Hepatocyte (in vitro differentiated cells): ENCODE measurements at regions not wholly inside any gene's neighbourhood (a gene's known extent, or its start where the extent isn't known, plus 50 kb on each side); places are given as distances from the start of the nearest gene placed in this dataset.
A peak's percentile ranks its signal among the peaks of the same experiment; 100 is the strongest.

ENCODE experiments used
- DNase-seq: peaks from one replicate; pipeline ENCODE4 v3.0.0-alpha.2; 2016; ENCODE audit warnings: low spot score
- H2AFZ ChIP-seq: fragments of 200-600 bp; sonication (generic); 2 replicates; pipeline ENCODE4 v1.6.0; 2016; ENCODE audit warnings: antibody characterized with exemption, mild to moderate bottlenecking
- H3K27ac ChIP-seq: fragments of 200-600 bp; sonication (generic); 2 replicates; pipeline ENCODE4 v1.5.1; 2016; ENCODE audit warnings: mild to moderate bottlenecking
- H3K27me3 ChIP-seq: fragments of 200-600 bp; sonication (generic); 2 replicates; pipeline ENCODE4 v1.6.1; 2016
- H3K36me3 ChIP-seq: fragments of 200-600 bp; sonication (generic); replicated peaks from 2 replicates; pipeline ENCODE4 v1.5.1; 2016; ENCODE audit warnings: low read depth; ENCODE audit not compliant: insufficient read depth
- H3K4me1 ChIP-seq: fragments of 200-600 bp; sonication (generic); 2 replicates; pipeline ENCODE4 v1.5.1; 2016; ENCODE audit warnings: mild to moderate bottlenecking, moderate library complexity; ENCODE audit not compliant: insufficient read depth
- H3K4me2 ChIP-seq: fragments of 200-600 bp; sonication (generic); 2 replicates; pipeline ENCODE4 v1.6.0; 2016
- H3K4me3 ChIP-seq: fragments of 200-600 bp; sonication (generic); 2 replicates; pipeline ENCODE4 v1.5.1; 2016; ENCODE audit warnings: mild to moderate bottlenecking
- H3K79me2 ChIP-seq: fragments of 200-600 bp; sonication (generic); 2 replicates; pipeline ENCODE4 v1.6.0; 2017; ENCODE audit warnings: mild to moderate bottlenecking
- H3K9me2 ChIP-seq: fragments of 200-600 bp; sonication (generic); replicated peaks from 2 replicates; pipeline ENCODE4 v1.6.0; 2017; ENCODE audit warnings: mild to moderate bottlenecking; ENCODE audit not compliant: insufficient read depth
- H3K9me3 ChIP-seq: fragments of 200-600 bp; sonication (generic); 2 replicates; pipeline ENCODE4 v1.5.1; 2016; ENCODE audit warnings: low read depth, mild to moderate bottlenecking
- H4K20me1 ChIP-seq: fragments of 200-600 bp; sonication (generic); 2 replicates; pipeline ENCODE4 v1.6.0; 2016; ENCODE audit warnings: mild to moderate bottlenecking; ENCODE audit not compliant: insufficient read depth, poor library complexity, severe bottlenecking
- CTCF ChIP-seq: fragments of 200-600 bp; sonication (generic); IDR thresholded peaks from 2 replicates; pipeline ENCODE4 v1.5.1; 2016; ENCODE audit warnings: antibody characterized with exemption, mild to moderate bottlenecking; ENCODE audit not compliant: poor library complexity
- EZH2 ChIP-seq: fragments of 200-600 bp; sonication (generic); IDR thresholded peaks from 2 replicates; pipeline ENCODE4 v1.6.1; 2016; ENCODE audit warnings: antibody characterized with exemption, mild to moderate bottlenecking, borderline replicate concordance
- EZH2phosphoT487 ChIP-seq: fragments of 200-600 bp; sonication (generic); IDR thresholded peaks from one replicate; pipeline ENCODE4 v1.6.1; 2018; ENCODE audit warnings: antibody characterized with exemption, mild to moderate bottlenecking, low read depth, moderate library complexity; ENCODE audit not compliant: unreplicated experiment, severe bottlenecking
- WGBS: methylation state at CpG from one replicate; pipeline ENCODE4 v1.1.6; 2016; ENCODE audit warnings: low lambda C conversion rate; ENCODE audit errors: missing lambda C conversion rate; 5-methylcytosine and 5-hydroxymethylcytosine counted together

- H3K9me3 ChIP-seq = no peaks in the 10 kb centered on the region
- H3K27ac ChIP-seq = no peak overlapping the region
- no peak overlapping the region for H3K4me2 ChIP-seq
- H3K4me3 ChIP-seq = no peak overlapping the region
- no peak for DNase-seq
- H3K79me2 ChIP-seq = no peaks in the 10 kb centered on the region
- no peaks in the 10 kb centered on the region for H3K9me2 ChIP-seq
- WGBS = 84% methylated on average over 1 of the region's 1 CpG
- H4K20me1 ChIP-seq = no peaks in the 10 kb centered on the region
- no peak overlapping the region for H2AFZ ChIP-seq
- peaks cover 6% of the 10 kb centered on the region for H3K4me1 ChIP-seq
- H3K27me3 ChIP-seq = no peaks in the 10 kb centered on the region
- TF ChIP-seq CTCF = no peak
- TF ChIP-seq EZH2 = no peak
- no peak for TF ChIP-seq EZH2phosphoT487
- H3K36me3 ChIP-seq = no peaks in the 10 kb centered on the region
These were observed 285.0 kb upstream of the KCNH7 start for GRCh38 chr2:163123526-163123925.

- TF ChIP-seq CTCF (no peak), EZH2 (no peak), EZH2phosphoT487 (no peak)
- H3K79me2 ChIP-seq = no peaks in the 10 kb centered on the region
- H2AFZ ChIP-seq = no peak overlapping the region
- no peaks in the 10 kb centered on the region for H3K9me3 ChIP-seq
- no peaks in the 10 kb centered on the region for H3K9me2 ChIP-seq
- H3K4me3 ChIP-seq = no peak overlapping the region
- H3K36me3 ChIP-seq = no peaks in the 10 kb centered on the region
- no peaks in the 10 kb centered on the region for H3K27me3 ChIP-seq
- no peak for DNase-seq
- no peak overlapping the region for H3K4me2 ChIP-seq
- H3K27ac ChIP-seq = no peak overlapping the region
- no peaks in the 10 kb centered on the region for H4K20me1 ChIP-seq
- peaks cover 6% of the 10 kb centered on the region for H3K4me1 ChIP-seq
These were observed 283.7 kb upstream of the KCNH7 start for GRCh38 chr2:163122257-163122656.

- H3K79me2 ChIP-seq = no peaks in the 10 kb centered on the region
- H4K20me1 ChIP-seq = no peaks in the 10 kb centered on the region
- TF ChIP-seq EZH2phosphoT487 = no peak
- no peak for TF ChIP-seq EZH2
- no peak for TF ChIP-seq CTCF
- no peaks in the 10 kb centered on the region for H3K27me3 ChIP-seq
- no peak overlapping the region for H3K27ac ChIP-seq
- no peaks in the 10 kb centered on the region for H3K9me2 ChIP-seq
- peaks cover 6% of the 10 kb centered on the region for H3K4me1 ChIP-seq
- no peaks in the 10 kb centered on the region for H3K36me3 ChIP-seq
- no peaks in the 10 kb centered on the region for H3K9me3 ChIP-seq
- no peak overlapping the region for H2AFZ ChIP-seq
- no peak for DNase-seq
- no peak overlapping the region for H3K4me3 ChIP-seq
- WGBS = 31% methylated on average over 5 of the region's 5 CpGs
- peak overlapping the region; percentile 1 for H3K4me2 ChIP-seq
These were observed 282.9 kb upstream of the KCNH7 start for GRCh38 chr2:163121483-163121882.

GRCh38 chr2:163119966-163120365 is 281.4 kb upstream of the KCNH7 start:
- no peaks in the 10 kb centered on the region for H3K9me2 ChIP-seq
- peak; percentile 18 for DNase-seq
- H2AFZ ChIP-seq = no peak overlapping the region
- no peaks in the 10 kb centered on the region for H3K36me3 ChIP-seq
- no peaks in the 10 kb centered on the region for H4K20me1 ChIP-seq
- H3K79me2 ChIP-seq = no peaks in the 10 kb centered on the region
- no peak overlapping the region for H3K4me3 ChIP-seq
- no peak for TF ChIP-seq CTCF
- TF ChIP-seq EZH2 = no peak
- no peak for TF ChIP-seq EZH2phosphoT487
- H3K4me2 ChIP-seq = peak overlapping the region; percentile 67
- no peak overlapping the region for H3K27ac ChIP-seq
- WGBS = 10% methylated on average over 7 of the region's 7 CpGs
- H3K27me3 ChIP-seq = no peaks in the 10 kb centered on the region
- peaks cover 6% of the 10 kb centered on the region for H3K4me1 ChIP-seq
- H3K9me3 ChIP-seq = no peaks in the 10 kb centered on the region
